ENCODE measurements at regions not wholly inside any gene's neighbourhood (a gene's known extent, or its start where the extent isn't known, plus 50 kb on each side); places are given as distances from the start of the nearest gene placed in this dataset.

GRCh38 chr11:79508461-79508860 lies 67.6 kb upstream of the TENM4 start:
- TF ChIP-seq CTCF (IDR thresholded peaks at IDR 0.05) (no peak), POLR2A (IDR thresholded peaks at IDR 0.05) (no peak), EP300 (IDR thresholded peaks at IDR 0.05) (no peak), POLR2AphosphoS5 (IDR thresholded peaks at IDR 0.05) (no peak)
